ENCODE measurements at regions not wholly inside any gene's neighbourhood (a gene's known extent, or its start where the extent isn't known, plus 50 kb on each side); places are given as distances from the start of the nearest gene placed in this dataset.

DNA sequence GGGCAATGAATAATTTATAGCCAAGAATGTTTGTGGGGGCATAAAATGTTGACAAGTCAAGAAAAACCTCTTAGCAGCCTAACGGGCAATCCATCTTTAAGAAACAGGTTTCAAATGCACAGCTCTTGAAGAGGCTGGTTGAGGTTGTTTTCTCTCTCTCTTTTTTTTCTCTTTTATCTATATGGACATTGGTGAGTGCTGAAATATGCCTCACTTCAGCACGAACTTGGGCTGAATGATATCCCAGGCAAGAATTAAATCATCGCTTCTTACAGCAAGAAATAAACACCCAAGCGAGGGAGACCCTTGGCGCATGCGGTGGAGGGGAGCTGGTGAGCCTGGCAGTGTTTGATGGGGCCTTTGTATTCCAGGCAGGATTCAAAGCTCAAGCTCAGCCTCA lies 160.9 kb downstream of the OAT start:
- Histone ChIP-seq H3K4me1 (ENCODE audit: insufficient read depth) (no peaks in the 10 kb centered on the region), H3K27me3 (ENCODE audit: insufficient read depth) (no peaks in the 10 kb centered on the region), H3K9me2 (ENCODE audit: insufficient read depth) (no peaks in the 10 kb centered on the region), H3K4me3 (no peak overlapping the region), H3K36me3 (ENCODE audit: insufficient read depth) (no peaks in the 10 kb centered on the region), H3K4me2 (no peak overlapping the region), H3K79me2 (replicated peaks; ENCODE audit: insufficient read depth) (no peaks in the 10 kb centered on the region), H3F3A (replicated peaks; ENCODE audit: low read depth) (no peaks in the 10 kb centered on the region), H4K20me1 (replicated peaks; ENCODE audit: insufficient read depth) (no peaks in the 10 kb centered on the region), H3K27ac (ENCODE audit: low read depth) (no peak overlapping the region), H2AFZ (no peak overlapping the region)
- no peaks in the 10 kb centered on the region for H3K36me3 Mint-ChIP-seq (ENCODE audit: low read depth)
- DNase-seq (ENCODE audit: low spot score), result no peak
- no peaks in the 10 kb centered on the region for H3K4me1 Mint-ChIP-seq
- H3K4me3 Mint-ChIP-seq, result no peak overlapping the region
- H3K27ac Mint-ChIP-seq, result no peak overlapping the region
- H3K27me3 Mint-ChIP-seq (ENCODE audit: insufficient read depth, low read depth, poor library complexity), result peaks cover 7% of the 10 kb centered on the region
- peaks cover 5% of the 10 kb centered on the region; the same call in 1 of the 3 replicates for H3K9me3 Mint-ChIP-seq
- ATAC-seq, result no peak
- TF ChIP-seq NANOG (IDR thresholded peaks at IDR 0.05; ENCODE audit: borderline replicate concordance), result no peak
- no peak for TF ChIP-seq ZNF114 (CRISPR knock-in tag; IDR thresholded peaks at IDR 0.05)
- TF ChIP-seq JUNB (IDR thresholded peaks at IDR 0.05; ENCODE audit: unreplicated experiment), result no peak
- no peak for TF ChIP-seq POLR2AphosphoS5 (IDR thresholded peaks at IDR 0.05; ENCODE audit: low read depth)
- no peak for TF ChIP-seq STAT1 (IDR thresholded peaks at IDR 0.05; ENCODE audit: unreplicated experiment)
- TF ChIP-seq, protein P1, sequence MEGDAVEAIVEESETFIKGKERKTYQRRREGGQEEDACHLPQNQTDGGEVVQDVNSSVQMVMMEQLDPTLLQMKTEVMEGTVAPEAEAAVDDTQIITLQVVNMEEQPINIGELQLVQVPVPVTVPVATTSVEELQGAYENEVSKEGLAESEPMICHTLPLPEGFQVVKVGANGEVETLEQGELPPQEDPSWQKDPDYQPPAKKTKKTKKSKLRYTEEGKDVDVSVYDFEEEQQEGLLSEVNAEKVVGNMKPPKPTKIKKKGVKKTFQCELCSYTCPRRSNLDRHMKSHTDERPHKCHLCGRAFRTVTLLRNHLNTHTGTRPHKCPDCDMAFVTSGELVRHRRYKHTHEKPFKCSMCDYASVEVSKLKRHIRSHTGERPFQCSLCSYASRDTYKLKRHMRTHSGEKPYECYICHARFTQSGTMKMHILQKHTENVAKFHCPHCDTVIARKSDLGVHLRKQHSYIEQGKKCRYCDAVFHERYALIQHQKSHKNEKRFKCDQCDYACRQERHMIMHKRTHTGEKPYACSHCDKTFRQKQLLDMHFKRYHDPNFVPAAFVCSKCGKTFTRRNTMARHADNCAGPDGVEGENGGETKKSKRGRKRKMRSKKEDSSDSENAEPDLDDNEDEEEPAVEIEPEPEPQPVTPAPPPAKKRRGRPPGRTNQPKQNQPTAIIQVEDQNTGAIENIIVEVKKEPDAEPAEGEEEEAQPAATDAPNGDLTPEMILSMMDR (conservative IDR thresholded peaks at IDR 0.05; ENCODE audit: low read depth in 2 of 2), result no peak
- TF ChIP-seq, protein P2, sequence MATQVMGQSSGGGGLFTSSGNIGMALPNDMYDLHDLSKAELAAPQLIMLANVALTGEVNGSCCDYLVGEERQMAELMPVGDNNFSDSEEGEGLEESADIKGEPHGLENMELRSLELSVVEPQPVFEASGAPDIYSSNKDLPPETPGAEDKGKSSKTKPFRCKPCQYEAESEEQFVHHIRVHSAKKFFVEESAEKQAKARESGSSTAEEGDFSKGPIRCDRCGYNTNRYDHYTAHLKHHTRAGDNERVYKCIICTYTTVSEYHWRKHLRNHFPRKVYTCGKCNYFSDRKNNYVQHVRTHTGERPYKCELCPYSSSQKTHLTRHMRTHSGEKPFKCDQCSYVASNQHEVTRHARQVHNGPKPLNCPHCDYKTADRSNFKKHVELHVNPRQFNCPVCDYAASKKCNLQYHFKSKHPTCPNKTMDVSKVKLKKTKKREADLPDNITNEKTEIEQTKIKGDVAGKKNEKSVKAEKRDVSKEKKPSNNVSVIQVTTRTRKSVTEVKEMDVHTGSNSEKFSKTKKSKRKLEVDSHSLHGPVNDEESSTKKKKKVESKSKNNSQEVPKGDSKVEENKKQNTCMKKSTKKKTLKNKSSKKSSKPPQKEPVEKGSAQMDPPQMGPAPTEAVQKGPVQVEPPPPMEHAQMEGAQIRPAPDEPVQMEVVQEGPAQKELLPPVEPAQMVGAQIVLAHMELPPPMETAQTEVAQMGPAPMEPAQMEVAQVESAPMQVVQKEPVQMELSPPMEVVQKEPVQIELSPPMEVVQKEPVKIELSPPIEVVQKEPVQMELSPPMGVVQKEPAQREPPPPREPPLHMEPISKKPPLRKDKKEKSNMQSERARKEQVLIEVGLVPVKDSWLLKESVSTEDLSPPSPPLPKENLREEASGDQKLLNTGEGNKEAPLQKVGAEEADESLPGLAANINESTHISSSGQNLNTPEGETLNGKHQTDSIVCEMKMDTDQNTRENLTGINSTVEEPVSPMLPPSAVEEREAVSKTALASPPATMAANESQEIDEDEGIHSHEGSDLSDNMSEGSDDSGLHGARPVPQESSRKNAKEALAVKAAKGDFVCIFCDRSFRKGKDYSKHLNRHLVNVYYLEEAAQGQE (IDR thresholded peaks at IDR 0.05; ENCODE audit: unreplicated experiment), result no peak
- no peak for TF ChIP-seq EZH2 (IDR thresholded peaks at IDR 0.05; ENCODE audit: low read depth, unreplicated experiment)
- no peak for TF ChIP-seq ZNF331 (CRISPR knock-in tag; IDR thresholded peaks at IDR 0.05; ENCODE audit: low read depth)
- TF ChIP-seq, protein P3, sequence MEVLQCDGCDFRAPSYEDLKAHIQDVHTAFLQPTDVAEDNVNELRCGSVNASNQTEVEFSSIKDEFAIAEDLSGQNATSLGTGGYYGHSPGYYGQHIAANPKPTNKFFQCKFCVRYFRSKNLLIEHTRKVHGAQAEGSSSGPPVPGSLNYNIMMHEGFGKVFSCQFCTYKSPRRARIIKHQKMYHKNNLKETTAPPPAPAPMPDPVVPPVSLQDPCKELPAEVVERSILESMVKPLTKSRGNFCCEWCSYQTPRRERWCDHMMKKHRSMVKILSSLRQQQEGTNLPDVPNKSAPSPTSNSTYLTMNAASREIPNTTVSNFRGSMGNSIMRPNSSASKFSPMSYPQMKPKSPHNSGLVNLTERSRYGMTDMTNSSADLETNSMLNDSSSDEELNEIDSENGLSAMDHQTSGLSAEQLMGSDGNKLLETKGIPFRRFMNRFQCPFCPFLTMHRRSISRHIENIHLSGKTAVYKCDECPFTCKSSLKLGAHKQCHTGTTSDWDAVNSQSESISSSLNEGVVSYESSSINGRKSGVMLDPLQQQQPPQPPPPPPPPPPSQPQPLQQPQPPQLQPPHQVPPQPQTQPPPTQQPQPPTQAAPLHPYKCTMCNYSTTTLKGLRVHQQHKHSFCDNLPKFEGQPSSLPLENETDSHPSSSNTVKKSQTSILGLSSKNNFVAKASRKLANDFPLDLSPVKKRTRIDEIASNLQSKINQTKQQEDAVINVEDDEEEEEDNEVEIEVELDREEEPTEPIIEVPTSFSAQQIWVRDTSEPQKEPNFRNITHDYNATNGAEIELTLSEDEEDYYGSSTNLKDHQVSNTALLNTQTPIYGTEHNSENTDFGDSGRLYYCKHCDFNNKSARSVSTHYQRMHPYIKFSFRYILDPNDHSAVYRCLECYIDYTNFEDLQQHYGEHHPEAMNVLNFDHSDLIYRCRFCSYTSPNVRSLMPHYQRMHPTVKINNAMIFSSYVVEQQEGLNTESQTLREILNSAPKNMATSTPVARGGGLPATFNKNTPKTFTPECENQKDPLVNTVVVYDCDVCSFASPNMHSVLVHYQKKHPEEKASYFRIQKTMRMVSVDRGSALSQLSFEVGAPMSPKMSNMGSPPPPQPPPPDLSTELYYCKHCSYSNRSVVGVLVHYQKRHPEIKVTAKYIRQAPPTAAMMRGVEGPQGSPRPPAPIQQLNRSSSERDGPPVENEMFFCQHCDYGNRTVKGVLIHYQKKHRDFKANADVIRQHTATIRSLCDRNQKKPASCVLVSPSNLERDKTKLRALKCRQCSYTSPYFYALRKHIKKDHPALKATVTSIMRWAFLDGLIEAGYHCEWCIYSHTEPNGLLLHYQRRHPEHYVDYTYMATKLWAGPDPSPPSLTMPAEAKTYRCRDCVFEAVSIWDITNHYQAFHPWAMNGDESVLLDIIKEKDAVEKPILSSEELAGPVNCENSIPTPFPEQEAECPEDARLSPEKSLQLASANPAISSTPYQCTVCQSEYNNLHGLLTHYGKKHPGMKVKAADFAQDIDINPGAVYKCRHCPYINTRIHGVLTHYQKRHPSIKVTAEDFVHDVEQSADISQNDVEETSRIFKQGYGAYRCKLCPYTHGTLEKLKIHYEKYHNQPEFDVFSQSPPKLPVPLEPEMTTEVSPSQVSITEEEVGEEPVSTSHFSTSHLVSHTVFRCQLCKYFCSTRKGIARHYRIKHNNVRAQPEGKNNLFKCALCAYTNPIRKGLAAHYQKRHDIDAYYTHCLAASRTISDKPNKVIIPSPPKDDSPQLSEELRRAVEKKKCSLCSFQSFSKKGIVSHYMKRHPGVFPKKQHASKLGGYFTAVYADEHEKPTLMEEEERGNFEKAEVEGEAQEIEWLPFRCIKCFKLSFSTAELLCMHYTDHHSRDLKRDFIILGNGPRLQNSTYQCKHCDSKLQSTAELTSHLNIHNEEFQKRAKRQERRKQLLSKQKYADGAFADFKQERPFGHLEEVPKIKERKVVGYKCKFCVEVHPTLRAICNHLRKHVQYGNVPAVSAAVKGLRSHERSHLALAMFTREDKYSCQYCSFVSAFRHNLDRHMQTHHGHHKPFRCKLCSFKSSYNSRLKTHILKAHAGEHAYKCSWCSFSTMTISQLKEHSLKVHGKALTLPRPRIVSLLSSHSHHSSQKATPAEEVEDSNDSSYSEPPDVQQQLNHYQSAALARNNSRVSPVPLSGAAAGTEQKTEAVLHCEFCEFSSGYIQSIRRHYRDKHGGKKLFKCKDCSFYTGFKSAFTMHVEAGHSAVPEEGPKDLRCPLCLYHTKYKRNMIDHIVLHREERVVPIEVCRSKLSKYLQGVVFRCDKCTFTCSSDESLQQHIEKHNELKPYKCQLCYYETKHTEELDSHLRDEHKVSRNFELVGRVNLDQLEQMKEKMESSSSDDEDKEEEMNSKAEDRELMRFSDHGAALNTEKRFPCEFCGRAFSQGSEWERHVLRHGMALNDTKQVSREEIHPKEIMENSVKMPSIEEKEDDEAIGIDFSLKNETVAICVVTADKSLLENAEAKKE (CRISPR knock-in tag; IDR thresholded peaks at IDR 0.05), result no peak
- TF ChIP-seq, protein P4, sequence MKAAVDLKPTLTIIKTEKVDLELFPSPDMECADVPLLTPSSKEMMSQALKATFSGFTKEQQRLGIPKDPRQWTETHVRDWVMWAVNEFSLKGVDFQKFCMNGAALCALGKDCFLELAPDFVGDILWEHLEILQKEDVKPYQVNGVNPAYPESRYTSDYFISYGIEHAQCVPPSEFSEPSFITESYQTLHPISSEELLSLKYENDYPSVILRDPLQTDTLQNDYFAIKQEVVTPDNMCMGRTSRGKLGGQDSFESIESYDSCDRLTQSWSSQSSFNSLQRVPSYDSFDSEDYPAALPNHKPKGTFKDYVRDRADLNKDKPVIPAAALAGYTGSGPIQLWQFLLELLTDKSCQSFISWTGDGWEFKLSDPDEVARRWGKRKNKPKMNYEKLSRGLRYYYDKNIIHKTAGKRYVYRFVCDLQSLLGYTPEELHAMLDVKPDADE (IDR thresholded peaks at IDR 0.05), result no peak
- TF ChIP-seq CREB1 (CRISPR knock-in tag; IDR thresholded peaks at IDR 0.05; ENCODE audit: low read depth), result no peak
- TF ChIP-seq EZH2phosphoT487 (IDR thresholded peaks at IDR 0.05; ENCODE audit: unreplicated experiment), result no peak
